IPS-15b (cell line): ENCODE measurements at regions not wholly inside any gene's neighbourhood (a gene's known extent, or its start where the extent isn't known, plus 50 kb on each side); places are given as distances from the start of the nearest gene placed in this dataset.
"Not testable (repeated sequence)": the region's sequence is repeated elsewhere in the genome, so short reads cannot be mapped to it uniquely, and the experiment has no call there.

Experiments
- H3K27me3 ChIP-seq: one replicate; pipeline ENCODE4 v1.6.1; 2013; ENCODE audit warnings: low read length; ENCODE audit not compliant: control insufficient read depth, insufficient read depth
- H3K36me3 ChIP-seq: one replicate; pipeline ENCODE4 v1.6.1; 2013; ENCODE audit warnings: low read length; ENCODE audit not compliant: control insufficient read depth, insufficient read depth
- H3K4me1 ChIP-seq: one replicate; pipeline ENCODE4 v1.6.1; 2013; ENCODE audit warnings: mild to moderate bottlenecking, low read length; ENCODE audit not compliant: control insufficient read depth, insufficient read depth
- H3K4me3 ChIP-seq: one replicate; pipeline ENCODE4 v1.5.1; 2013; ENCODE audit warnings: low read depth, low read length
- H3K9ac ChIP-seq: one replicate; pipeline ENCODE4 v1.6.1; 2013; ENCODE audit warnings: low read depth, mild to moderate bottlenecking, low read length
- H3K9me3 ChIP-seq: one replicate; pipeline ENCODE4 v1.6.1; 2013; ENCODE audit warnings: mild to moderate bottlenecking, low read length; ENCODE audit not compliant: control insufficient read depth, insufficient read depth

GRCh38 chr12:63010698-63011097 is 75.7 kb upstream of the PPM1H start:
- no peak overlapping the region for H3K9ac ChIP-seq
- H3K9me3 ChIP-seq, result no peaks in the 10 kb centered on the region
- H3K36me3 ChIP-seq, result no peaks in the 10 kb centered on the region
- H3K27me3 ChIP-seq, result no peaks in the 10 kb centered on the region
- H3K4me1 ChIP-seq, result no peaks in the 10 kb centered on the region
- H3K4me3 ChIP-seq, result no peak overlapping the region

- H3K9me3 ChIP-seq, result no peaks in the 10 kb centered on the region
- H3K36me3 ChIP-seq, result no peaks in the 10 kb centered on the region
- H3K9ac ChIP-seq, result no peak overlapping the region
- no peaks in the 10 kb centered on the region for H3K27me3 ChIP-seq
- H3K4me1 ChIP-seq, result no peaks in the 10 kb centered on the region
- no peak overlapping the region for H3K4me3 ChIP-seq
Measured at GRCh38 chr12:63008372-63008771, 73.4 kb upstream of the PPM1H start.

DNA sequence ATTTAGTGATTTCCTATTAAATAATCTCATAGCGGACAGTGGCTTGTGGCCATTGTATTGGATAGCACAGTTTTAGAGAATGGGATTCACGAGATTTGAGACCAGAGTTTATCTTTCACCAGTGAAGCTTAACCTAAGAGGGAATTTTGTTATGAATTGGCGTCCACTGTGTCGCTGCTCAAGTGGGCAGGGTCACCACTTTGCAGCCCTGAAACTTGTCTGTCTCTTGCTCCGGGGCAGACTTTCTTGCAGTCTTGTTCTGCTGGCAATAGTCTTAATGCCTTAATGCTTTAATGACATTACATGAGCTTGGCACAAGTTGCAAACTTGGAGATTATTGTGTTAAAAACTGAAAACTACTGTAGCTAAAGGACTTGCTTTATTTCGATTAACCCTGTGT is 72.8 kb upstream of the PPM1H start:
- no peak overlapping the region for H3K9ac ChIP-seq
- H3K36me3 ChIP-seq, result no peaks in the 10 kb centered on the region
- H3K4me1 ChIP-seq, result no peaks in the 10 kb centered on the region
- H3K9me3 ChIP-seq, result no peaks in the 10 kb centered on the region
- no peak overlapping the region for H3K4me3 ChIP-seq
- H3K27me3 ChIP-seq, result no peaks in the 10 kb centered on the region

DNA sequence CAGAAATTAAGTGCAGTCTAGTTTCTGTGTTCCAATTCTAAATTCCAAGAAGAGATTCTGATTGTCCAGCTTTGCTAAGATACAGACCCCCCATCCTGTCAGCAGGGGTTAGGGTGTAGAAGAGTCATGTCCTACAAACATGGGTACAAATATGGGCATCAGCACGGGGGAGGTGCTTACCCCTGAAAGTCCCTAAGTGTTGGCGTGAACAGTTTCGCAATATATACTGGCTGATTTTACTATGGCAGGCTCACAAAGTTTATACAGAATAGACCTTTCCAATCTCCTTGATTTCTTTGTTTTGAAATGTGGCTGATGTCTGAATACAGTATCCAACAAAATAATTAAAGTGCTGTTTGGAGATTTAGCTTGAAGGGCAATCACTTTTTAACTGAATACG is 71.6 kb upstream of the PPM1H start:
- H3K4me3 ChIP-seq, result no peak overlapping the region
- H3K9me3 ChIP-seq, result no peaks in the 10 kb centered on the region
- H3K4me1 ChIP-seq, result no peaks in the 10 kb centered on the region

GRCh38 chr12:63005382-63005781 is 70.4 kb upstream of the PPM1H start:
- Histone ChIP-seq H3K4me3 (no peak overlapping the region), H3K27me3 (no peaks in the 10 kb centered on the region), H3K4me1 (no peaks in the 10 kb centered on the region), H3K9ac (no peak overlapping the region), H3K36me3 (no peaks in the 10 kb centered on the region), H3K9me3 (no peaks in the 10 kb centered on the region)

More for the DNA sequence above, 71.6 kb upstream of the PPM1H start:
- Histone ChIP-seq H3K36me3 (no peaks in the 10 kb centered on the region), H3K9ac (no peak overlapping the region), H3K27me3 (no peaks in the 10 kb centered on the region)

- Histone ChIP-seq H3K4me1 (no peaks in the 10 kb centered on the region), H3K9me3 (no peaks in the 10 kb centered on the region), H3K36me3 (no peaks in the 10 kb centered on the region), H3K27me3 (no peaks in the 10 kb centered on the region), H3K9ac (no peak overlapping the region), H3K4me3 (no peak overlapping the region)
Measured at GRCh38 chr12:63003223-63003819, 68.4 kb upstream of the PPM1H start.

- not testable (repeated sequence) for H3K27me3 ChIP-seq, H3K4me1 ChIP-seq, H3K36me3 ChIP-seq, H3K9ac ChIP-seq, H3K9me3 ChIP-seq, H3K4me3 ChIP-seq
Measured at GRCh38 chr12:63002059-63002458, 67.1 kb upstream of the PPM1H start.

- Histone ChIP-seq H3K9me3 (no peaks in the 10 kb centered on the region), H3K27me3 (no peaks in the 10 kb centered on the region), H3K9ac (no peak overlapping the region), H3K36me3 (no peaks in the 10 kb centered on the region), H3K4me3 (no peak overlapping the region), H3K4me1 (no peaks in the 10 kb centered on the region)
Measured at GRCh38 chr12:62998454-62998853, 63.5 kb upstream of the PPM1H start.

GRCh38 chr12:62995097-62995496 is 60.1 kb upstream of the PPM1H start:
- H3K4me1 ChIP-seq, result no peaks in the 10 kb centered on the region
- H3K4me3 ChIP-seq, result no peak overlapping the region
- H3K9me3 ChIP-seq, result no peaks in the 10 kb centered on the region
- H3K27me3 ChIP-seq, result no peaks in the 10 kb centered on the region
- no peaks in the 10 kb centered on the region for H3K36me3 ChIP-seq
- no peak overlapping the region for H3K9ac ChIP-seq

DNA sequence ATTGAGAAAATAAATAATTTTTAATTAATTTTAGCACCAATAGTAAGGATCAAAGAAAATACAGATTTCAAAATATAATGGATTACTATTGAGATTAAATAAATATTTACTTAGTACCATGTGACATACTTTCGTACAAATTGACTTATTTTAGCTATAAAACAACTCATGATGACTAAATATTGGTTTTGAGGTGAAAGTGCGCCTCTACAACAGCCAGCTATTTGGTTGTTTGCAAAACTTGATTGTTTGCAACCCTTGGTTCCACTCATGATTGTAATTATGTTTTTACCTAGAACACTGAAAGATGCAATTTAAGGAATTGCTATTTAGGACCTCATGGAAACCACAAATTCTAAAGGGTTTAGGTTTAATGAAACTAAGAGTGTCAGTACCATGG is 51.9 kb upstream of the PPM1H start:
- H3K4me1 ChIP-seq, result no peaks in the 10 kb centered on the region
- no peaks in the 10 kb centered on the region for H3K27me3 ChIP-seq
- no peaks in the 10 kb centered on the region for H3K36me3 ChIP-seq
- H3K9me3 ChIP-seq, result no peaks in the 10 kb centered on the region
- no peak overlapping the region for H3K9ac ChIP-seq
- no peak overlapping the region for H3K4me3 ChIP-seq
